K562 (cell line): ENCODE measurements at regions not wholly inside any gene's neighbourhood (a gene's known extent, or its start where the extent isn't known, plus 50 kb on each side); places are given as distances from the start of the nearest gene placed in this dataset.

Experiments used
- ELF4 ChIP-seq: fragments of 450-650 bp; formaldehyde crosslinking; IDR thresholded peaks from 2 replicates; pipeline ENCODE4 v1.4.0; 2022; ENCODE audit warnings: missing genetic modification characterization
- NR3C1 ChIP-seq: sonication (generic); formaldehyde crosslinking; IDR thresholded peaks from 2 replicates; pipeline ENCODE4 v1.8.1; 2022; ENCODE audit warnings: missing genetic modification reagents
- RFX5 ChIP-seq: IDR thresholded peaks from 2 replicates; pipeline ENCODE4 v1.6.1; 2011; ENCODE audit warnings: low read depth, mild to moderate bottlenecking, improper control_type of control experiment, low read length
- SREBF2 ChIP-seq: sonication (generic); formaldehyde crosslinking; IDR thresholded peaks from 2 replicates; pipeline ENCODE4 v1.4.0; 2020; ENCODE audit warnings: mild to moderate bottlenecking, missing genetic modification reagents
- ZBTB7A ChIP-seq: IDR thresholded peaks from 2 replicates; pipeline ENCODE4 v1.6.1; 2011; ENCODE audit warnings: low read depth, mild to moderate bottlenecking, low read length, moderate library complexity, borderline replicate concordance; ENCODE audit not compliant: control insufficient read depth
- ZNF354B ChIP-seq: fragments of 250-450 bp; sonication (Bioruptor Pico); IDR thresholded peaks from 2 replicates; pipeline ENCODE4 v1.4.0; 2020
- TF ChIP-seq, protein P1 (sequence below): IDR thresholded peaks from 2 replicates; pipeline ENCODE4 v1.6.1; 2016; ENCODE audit warnings: missing genetic modification characterization, missing compliant biosample characterization
- TF ChIP-seq, protein P2 (sequence below): sonication (generic); formaldehyde crosslinking; IDR thresholded peaks from 2 replicates; pipeline ENCODE4 v1.8.0; 2022; ENCODE audit warnings: mild to moderate bottlenecking, low read depth, missing genetic modification reagents
- TF ChIP-seq, protein P3 (sequence below): sonication (generic); formaldehyde crosslinking; IDR thresholded peaks from 2 replicates; pipeline ENCODE4 v1.5.0; 2020; ENCODE audit warnings: missing genetic modification reagents
- TF ChIP-seq, protein P4 (sequence below), 3 experiments: IDR thresholded peaks in 2 of 3; conservative IDR thresholded peaks in 1 of 3; 2 replicates each; pipeline ENCODE4 v1.5.1; 2011 to 2012; ENCODE audit warnings: low read length in 3 of 3, mild to moderate bottlenecking in 3 of 3, control low read depth in 2 of 3, improper control_type of control experiment in 1 of 3, inconsistent platforms in 1 of 3, low read depth in 1 of 3, mixed read lengths in 1 of 3, moderate library complexity in 1 of 3; ENCODE audit not compliant: insufficient read depth in 2 of 3
- TF ChIP-seq, protein P5 (sequence below): sonication (generic); formaldehyde crosslinking; IDR thresholded peaks from 2 replicates; pipeline ENCODE4 v1.8.1; 2023; ENCODE audit warnings: missing genetic modification reagents, mild to moderate bottlenecking, borderline replicate concordance
- TF ChIP-seq, protein P6 (sequence below): fragments of 250-450 bp; sonication (Bioruptor Pico); IDR thresholded peaks from 2 replicates; pipeline ENCODE4 v1.8.0; 2021; ENCODE audit warnings: mild to moderate bottlenecking, moderate library complexity

DNA sequence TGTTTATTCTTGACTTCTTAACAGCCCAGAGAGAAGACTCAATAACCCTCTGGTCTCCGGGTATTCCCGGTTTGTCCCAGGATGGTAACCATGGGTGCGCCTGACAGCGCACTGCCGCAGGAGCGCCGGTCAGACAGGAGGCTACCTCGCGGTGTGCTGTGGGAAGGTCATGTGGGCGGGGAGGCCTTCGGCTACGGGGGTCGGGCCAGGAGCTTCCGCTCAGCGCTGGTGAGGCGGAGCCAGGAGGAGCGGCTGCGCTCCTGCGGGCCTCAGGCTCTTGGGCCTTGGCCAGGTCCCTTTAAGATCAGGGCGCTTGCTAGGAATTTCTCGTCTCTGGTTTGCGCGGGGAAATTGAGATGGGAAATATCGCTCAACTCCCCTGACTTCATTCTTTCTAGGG, 182.3 kb upstream of the NDN start:
- TF ChIP-seq, protein P1, sequence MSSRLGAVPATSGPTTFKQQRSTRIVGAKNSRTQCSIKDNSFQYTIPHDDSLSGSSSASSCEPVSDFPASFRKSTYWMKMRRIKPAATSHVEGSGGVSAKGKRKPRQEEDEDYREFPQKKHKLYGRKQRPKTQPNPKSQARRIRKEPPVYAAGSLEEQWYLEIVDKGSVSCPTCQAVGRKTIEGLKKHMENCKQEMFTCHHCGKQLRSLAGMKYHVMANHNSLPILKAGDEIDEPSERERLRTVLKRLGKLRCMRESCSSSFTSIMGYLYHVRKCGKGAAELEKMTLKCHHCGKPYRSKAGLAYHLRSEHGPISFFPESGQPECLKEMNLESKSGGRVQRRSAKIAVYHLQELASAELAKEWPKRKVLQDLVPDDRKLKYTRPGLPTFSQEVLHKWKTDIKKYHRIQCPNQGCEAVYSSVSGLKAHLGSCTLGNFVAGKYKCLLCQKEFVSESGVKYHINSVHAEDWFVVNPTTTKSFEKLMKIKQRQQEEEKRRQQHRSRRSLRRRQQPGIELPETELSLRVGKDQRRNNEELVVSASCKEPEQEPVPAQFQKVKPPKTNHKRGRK (tag), result no peak
- TF ChIP-seq ELF4 (CRISPR knock-in tag) (no peak), ZNF354B (CRISPR knock-in tag) (no peak), RFX5 (no peak), NR3C1 (CRISPR knock-in tag) (no peak), SREBF2 (no peak), ZBTB7A (no peak)
- TF ChIP-seq, protein P2, sequence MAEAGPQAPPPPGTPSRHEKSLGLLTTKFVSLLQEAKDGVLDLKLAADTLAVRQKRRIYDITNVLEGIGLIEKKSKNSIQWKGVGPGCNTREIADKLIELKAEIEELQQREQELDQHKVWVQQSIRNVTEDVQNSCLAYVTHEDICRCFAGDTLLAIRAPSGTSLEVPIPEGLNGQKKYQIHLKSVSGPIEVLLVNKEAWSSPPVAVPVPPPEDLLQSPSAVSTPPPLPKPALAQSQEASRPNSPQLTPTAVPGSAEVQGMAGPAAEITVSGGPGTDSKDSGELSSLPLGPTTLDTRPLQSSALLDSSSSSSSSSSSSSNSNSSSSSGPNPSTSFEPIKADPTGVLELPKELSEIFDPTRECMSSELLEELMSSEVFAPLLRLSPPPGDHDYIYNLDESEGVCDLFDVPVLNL (CRISPR knock-in tag), result no peak
- TF ChIP-seq, protein P3, sequence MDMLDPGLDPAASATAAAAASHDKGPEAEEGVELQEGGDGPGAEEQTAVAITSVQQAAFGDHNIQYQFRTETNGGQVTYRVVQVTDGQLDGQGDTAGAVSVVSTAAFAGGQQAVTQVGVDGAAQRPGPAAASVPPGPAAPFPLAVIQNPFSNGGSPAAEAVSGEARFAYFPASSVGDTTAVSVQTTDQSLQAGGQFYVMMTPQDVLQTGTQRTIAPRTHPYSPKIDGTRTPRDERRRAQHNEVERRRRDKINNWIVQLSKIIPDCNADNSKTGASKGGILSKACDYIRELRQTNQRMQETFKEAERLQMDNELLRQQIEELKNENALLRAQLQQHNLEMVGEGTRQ (CRISPR knock-in tag), result peak; percentile 66
- TF ChIP-seq, protein P4, sequence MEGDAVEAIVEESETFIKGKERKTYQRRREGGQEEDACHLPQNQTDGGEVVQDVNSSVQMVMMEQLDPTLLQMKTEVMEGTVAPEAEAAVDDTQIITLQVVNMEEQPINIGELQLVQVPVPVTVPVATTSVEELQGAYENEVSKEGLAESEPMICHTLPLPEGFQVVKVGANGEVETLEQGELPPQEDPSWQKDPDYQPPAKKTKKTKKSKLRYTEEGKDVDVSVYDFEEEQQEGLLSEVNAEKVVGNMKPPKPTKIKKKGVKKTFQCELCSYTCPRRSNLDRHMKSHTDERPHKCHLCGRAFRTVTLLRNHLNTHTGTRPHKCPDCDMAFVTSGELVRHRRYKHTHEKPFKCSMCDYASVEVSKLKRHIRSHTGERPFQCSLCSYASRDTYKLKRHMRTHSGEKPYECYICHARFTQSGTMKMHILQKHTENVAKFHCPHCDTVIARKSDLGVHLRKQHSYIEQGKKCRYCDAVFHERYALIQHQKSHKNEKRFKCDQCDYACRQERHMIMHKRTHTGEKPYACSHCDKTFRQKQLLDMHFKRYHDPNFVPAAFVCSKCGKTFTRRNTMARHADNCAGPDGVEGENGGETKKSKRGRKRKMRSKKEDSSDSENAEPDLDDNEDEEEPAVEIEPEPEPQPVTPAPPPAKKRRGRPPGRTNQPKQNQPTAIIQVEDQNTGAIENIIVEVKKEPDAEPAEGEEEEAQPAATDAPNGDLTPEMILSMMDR (IDR thresholded peaks at IDR 0.05 in 2 of 3, conservative IDR thresholded peaks at IDR 0.05 in 1 of 3; ENCODE audit: insufficient read depth in 2 of 3, low read depth in 1 of 3, low read length in 3 of 3), result no peak
- TF ChIP-seq, protein P5, sequence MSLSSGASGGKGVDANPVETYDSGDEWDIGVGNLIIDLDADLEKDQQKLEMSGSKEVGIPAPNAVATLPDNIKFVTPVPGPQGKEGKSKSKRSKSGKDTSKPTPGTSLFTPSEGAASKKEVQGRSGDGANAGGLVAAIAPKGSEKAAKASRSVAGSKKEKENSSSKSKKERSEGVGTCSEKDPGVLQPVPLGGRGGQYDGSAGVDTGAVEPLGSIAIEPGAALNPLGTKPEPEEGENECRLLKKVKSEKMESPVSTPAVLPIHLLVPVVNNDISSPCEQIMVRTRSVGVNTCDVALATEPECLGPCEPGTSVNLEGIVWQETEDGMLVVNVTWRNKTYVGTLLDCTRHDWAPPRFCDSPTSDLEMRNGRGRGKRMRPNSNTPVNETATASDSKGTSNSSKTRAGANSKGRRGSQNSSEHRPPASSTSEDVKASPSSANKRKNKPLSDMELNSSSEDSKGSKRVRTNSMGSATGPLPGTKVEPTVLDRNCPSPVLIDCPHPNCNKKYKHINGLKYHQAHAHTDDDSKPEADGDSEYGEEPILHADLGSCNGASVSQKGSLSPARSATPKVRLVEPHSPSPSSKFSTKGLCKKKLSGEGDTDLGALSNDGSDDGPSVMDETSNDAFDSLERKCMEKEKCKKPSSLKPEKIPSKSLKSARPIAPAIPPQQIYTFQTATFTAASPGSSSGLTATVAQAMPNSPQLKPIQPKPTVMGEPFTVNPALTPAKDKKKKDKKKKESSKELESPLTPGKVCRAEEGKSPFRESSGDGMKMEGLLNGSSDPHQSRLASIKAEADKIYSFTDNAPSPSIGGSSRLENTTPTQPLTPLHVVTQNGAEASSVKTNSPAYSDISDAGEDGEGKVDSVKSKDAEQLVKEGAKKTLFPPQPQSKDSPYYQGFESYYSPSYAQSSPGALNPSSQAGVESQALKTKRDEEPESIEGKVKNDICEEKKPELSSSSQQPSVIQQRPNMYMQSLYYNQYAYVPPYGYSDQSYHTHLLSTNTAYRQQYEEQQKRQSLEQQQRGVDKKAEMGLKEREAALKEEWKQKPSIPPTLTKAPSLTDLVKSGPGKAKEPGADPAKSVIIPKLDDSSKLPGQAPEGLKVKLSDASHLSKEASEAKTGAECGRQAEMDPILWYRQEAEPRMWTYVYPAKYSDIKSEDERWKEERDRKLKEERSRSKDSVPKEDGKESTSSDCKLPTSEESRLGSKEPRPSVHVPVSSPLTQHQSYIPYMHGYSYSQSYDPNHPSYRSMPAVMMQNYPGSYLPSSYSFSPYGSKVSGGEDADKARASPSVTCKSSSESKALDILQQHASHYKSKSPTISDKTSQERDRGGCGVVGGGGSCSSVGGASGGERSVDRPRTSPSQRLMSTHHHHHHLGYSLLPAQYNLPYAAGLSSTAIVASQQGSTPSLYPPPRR (CRISPR knock-in tag), result no peak
- TF ChIP-seq, protein P6, sequence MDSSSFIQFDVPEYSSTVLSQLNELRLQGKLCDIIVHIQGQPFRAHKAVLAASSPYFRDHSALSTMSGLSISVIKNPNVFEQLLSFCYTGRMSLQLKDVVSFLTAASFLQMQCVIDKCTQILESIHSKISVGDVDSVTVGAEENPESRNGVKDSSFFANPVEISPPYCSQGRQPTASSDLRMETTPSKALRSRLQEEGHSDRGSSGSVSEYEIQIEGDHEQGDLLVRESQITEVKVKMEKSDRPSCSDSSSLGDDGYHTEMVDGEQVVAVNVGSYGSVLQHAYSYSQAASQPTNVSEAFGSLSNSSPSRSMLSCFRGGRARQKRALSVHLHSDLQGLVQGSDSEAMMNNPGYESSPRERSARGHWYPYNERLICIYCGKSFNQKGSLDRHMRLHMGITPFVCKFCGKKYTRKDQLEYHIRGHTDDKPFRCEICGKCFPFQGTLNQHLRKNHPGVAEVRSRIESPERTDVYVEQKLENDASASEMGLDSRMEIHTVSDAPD, result no peak
